NCI-H2196 (cell line): ENCODE measurements at regions not wholly inside any gene's neighbourhood (a gene's known extent, or its start where the extent isn't known, plus 50 kb on each side); places are given as distances from the start of the nearest gene placed in this dataset.

Experiments
- DNase-seq: peaks from one replicate; lab custom pipeline; 2025; ENCODE audit not compliant: unreplicated experiment; lab: John Stamatoyannopoulos, UW

DNA sequence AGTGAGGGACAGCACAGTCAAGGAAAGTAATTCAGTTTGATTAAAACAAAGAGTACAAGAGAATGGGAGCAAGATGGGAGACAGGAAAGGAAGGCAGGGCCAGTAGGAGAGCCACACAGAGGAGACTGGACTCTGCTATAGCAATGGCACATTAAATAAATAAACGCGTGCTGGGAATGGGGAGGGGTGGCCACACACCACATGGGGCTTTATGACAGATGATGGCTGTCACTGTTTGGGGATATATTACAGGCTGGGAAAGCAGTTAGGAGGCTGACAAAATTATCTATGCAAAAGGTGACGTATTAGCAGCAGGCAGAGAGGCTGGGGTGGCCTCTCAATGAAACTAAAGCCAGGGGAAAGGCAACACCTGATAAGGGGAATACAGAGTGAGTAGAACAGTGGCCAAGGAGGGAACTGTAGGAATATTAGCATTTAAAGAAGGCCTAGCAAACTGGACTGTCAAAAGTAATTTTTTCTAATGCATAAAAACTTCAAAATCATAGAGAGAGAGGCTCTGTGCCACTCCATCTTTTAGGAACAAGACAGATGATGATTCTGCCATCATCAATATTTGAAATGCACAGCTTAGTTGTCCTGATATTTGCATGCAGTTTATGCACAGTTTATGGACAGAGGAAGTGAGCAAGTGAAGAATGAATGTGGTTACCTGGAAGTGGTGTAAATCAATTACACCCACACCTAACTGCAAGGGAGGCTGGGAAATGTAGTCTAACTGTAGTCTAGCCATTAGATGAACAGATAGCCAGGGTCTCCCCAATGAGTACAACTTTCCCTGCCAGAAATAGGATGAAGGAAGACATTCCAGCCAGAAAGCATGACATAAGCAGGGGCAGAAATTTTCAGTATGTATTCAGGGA lies 346.5 kb downstream of the FOXO1 start:
- no peak for DNase-seq

DNA sequence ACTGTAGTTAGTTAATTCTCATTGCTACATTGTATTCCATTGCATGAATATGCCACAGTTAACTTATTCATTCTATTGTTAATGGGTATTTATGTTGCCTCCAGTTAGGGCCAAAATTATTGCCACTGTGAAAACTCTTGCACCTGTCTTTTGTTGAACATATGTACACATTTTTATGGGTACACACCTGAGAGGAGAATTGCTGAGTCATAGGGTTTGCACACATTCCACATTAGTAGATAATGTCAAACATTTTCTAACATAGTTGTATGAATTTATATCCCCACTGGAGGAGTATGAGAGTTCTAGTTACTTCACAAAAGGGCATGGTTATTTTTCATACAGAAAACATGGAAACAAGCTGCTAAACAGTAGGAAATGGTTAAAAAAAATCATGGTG lies 338.4 kb downstream of the FOXO1 start:
- DNase-seq: no peak

- DNase-seq: no peak
These were observed 336.5 kb downstream of the FOXO1 start for GRCh38 chr13:40329781-40330485.

DNA sequence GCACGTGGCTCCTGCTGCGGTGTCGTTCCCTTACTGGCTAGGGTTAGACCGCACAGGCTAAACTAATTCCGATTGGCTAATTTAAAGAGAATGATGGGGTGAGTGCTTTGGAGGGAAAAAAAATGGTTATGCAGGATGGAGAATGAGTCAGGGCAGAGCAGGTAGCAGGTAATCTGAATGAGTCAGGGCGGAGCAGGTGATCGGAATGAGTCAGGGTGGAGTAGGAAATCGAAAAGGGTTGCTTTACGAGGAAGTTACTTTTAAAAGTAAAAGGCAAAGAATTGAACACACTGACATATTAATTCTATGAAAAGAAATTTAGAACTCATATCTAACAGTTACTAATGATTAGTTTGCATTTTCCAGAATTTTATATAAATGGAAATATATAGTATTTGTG lies 335.5 kb downstream of the FOXO1 start:
- DNase-seq: no peak

DNA sequence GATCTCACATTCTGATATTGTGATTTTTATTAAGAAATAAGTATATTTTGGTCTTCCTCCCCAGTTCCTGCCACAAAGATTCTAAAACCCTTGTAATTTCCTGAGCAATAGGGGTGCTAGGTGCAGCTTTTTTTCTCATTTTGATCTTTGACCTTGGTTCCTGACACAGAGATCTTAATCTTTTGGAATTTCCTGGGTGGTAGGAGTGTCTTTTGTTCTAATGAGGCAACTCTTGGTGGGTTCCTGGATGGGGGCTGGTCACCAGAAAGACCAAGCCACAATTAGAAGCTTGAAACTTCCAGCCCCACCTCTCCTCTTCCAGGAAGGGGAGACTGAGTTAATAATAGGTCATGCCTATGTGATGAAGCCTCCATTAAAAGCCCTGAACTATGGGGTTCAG lies 334.6 kb downstream of the FOXO1 start:
- DNase-seq: no peak

GRCh38 chr13:40333226-40333625 lies 333.2 kb downstream of the FOXO1 start:
- no peak for DNase-seq

DNA sequence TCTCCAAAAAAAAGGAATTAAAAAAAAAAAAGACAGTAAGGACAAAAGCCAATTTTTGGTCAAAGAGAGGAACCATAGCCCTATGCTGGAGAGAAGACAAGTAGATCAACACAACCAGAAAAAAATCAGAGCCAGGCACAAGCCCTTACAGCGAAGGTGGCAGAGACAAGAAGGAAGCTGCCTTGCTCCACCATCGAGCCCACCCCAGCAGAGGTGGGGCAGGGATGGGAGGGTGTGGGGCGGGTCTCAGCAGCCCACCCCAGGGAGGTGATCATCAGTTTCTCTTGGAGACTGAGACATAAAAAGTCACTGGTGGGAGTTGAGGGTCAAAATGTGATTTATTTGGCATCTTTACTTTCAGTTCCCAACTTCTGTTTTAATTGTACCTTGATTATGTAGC lies 332.4 kb downstream of the FOXO1 start:
- no peak for DNase-seq

- DNase-seq: no peak
These were observed 331.8 kb downstream of the FOXO1 start for GRCh38 chr13:40334616-40335015.

DNA sequence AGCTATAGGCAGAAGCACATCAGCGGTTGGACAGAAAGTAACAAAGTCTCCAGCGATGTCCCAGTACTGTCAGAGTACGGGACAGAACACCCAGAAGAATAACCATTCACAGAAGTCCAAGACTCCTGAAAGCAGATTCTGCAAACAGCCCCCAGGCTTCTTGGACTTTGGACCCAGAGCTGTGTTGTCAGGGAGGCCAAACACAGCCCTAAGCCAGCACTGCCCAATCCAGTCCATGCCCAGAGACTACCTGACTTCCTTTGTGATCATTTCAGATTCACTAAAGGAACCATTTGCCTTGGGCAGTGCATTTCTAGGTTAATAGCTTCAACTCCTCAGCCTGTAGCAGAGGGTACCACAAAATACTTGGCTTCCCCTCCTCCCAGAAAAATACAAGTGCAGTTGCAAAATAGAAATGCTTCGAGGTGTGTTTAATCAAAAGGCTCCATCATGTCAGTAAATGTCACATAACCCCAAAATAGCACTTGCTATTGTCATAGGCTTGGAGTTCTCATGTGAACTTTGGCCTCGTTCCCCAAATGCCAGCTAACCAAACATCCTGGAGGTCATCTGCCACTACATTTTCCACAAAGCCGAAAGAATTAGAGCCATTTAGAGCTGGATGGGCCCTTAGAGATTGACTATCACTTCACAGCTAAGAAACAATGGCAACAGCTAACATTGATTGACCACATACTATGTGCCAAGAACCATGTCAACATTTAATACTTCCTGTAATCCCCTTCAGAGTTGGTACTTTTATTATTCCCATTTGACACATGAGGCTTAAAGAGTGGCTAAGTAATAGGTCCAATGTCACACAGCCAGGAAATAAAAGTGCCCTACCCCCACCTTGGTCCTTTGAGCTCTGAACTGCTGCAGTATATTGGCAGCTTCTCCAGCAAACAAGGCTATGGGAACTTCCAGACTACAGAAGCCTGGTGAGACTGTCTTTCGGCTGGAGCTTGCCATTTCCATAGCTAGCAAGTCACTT lies 329.9 kb downstream of the FOXO1 start:
- peak; percentile 54 for DNase-seq

DNA sequence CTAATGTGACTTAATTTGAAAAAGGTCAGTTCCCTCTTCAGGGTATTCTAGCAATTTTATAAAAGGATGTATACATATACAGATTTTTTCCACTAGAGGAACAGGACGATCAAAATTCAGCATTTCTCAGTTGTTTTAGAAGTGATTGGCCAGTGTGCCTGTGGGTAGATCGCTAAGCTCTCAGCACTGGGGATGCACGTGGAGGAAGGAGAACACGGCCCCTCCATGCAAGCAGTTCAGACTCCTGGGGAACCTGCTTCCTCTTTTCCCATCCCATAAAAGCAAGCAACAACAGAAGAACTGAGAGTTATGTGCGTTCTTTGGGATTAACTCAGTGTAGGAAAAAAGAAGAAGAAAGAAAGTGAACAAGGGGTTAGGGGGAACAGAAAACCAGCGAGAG lies 328.8 kb downstream of the FOXO1 start:
- DNase-seq: no peak

- no peak for DNase-seq
These were observed 328.2 kb downstream of the FOXO1 start for GRCh38 chr13:40338217-40338616.

DNA sequence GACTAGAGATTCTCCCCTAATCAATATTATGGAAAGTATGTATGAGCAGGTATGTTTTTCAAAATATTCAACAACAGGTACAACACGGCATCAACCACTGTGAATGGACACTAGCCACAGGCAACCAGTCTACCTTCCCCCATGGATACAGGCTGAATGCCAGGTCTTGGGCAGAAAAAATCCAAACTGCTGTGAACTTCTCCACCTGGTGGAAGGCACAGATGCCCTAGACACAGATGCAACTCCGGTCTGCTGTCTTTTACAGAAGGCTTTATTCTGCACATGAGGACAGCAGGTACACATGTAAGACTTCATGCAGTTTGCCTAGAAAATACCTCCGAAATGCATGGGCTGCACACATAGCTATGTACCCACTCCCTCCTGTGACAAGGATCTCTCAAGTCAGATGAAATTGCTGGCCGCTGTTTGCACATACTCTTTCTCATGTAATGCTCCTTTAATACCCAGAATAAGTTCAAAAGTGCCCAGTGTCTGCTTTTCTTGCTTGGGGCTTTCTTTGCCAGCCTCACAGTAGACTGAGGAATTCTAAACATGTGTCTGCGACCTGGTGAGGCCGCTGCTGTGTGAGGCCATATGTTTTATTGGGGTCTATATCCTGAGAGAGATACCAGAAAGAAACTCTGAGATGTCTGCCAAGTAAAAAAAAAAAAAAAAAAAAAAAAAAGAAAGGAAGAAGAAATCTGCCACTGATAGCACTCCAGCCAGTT lies 325.9 kb downstream of the FOXO1 start:
- no peak for DNase-seq

- no peak for DNase-seq
These were observed 325.4 kb downstream of the FOXO1 start for GRCh38 chr13:40341096-40341471.

DNA sequence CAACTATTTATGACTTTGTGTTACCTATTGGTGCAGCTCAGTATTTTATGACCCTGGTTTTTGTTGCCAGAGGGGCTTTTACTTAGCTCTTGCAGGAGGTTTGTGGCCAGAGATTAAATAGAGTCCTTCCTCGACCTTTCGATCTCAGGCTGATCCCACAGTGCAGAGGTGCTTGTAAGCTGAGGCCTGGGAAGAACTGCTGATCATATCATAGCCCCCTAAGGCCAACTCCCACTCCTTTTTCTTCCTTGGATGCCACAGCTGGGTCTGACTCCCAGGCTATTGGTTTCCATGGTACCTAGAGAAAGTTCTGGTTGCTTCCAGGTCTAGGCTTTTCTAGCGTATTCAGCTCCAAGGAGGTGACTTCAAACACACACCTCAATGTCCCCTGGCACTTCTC lies 324.9 kb downstream of the FOXO1 start:
- DNase-seq: no peak

- DNase-seq: no peak
These were observed 324.0 kb downstream of the FOXO1 start for GRCh38 chr13:40342461-40342860.

GRCh38 chr13:40342901-40343300 lies 323.5 kb downstream of the FOXO1 start:
- no peak for DNase-seq

GRCh38 chr13:40343550-40344269 lies 322.7 kb downstream of the FOXO1 start:
- no peak for DNase-seq

GRCh38 chr13:40344270-40345148 lies 321.9 kb downstream of the FOXO1 start:
- DNase-seq: no peak

GRCh38 chr13:40345149-40345514 lies 321.3 kb downstream of the FOXO1 start:
- no peak for DNase-seq
